ENCODE measurements at regions not wholly inside any gene's neighbourhood (a gene's known extent, or its start where the extent isn't known, plus 50 kb on each side); places are given as distances from the start of the nearest gene placed in this dataset.
"Not testable (repeated sequence)": the region's sequence is repeated elsewhere in the genome, so short reads cannot be mapped to it uniquely, and the experiment has no call there.

GRCh38 chr5:176140138-176140537, 98.1 kb upstream of the SIMC1 start:
- not testable (repeated sequence) for DNase-seq (ENCODE audit: low read depth in 2 of 2, low spot score in 1 of 2)

- no peak for DNase-seq (ENCODE audit: low read depth in 2 of 2, low spot score in 1 of 2)
Observed at GRCh38 chr5:176144508-176144907, 93.7 kb upstream of the SIMC1 start.

GRCh38 chr5:176149948-176150347, 88.3 kb upstream of the SIMC1 start:
- DNase-seq (ENCODE audit: low read depth in 2 of 2, low spot score in 1 of 2): not testable (repeated sequence)

- no peak for DNase-seq (ENCODE audit: low read depth in 2 of 2, low spot score in 1 of 2)
Observed at GRCh38 chr5:176151281-176151680, 86.9 kb upstream of the SIMC1 start.

GRCh38 chr5:176152191-176152929, 85.9 kb upstream of the SIMC1 start:
- DNase-seq (ENCODE audit: low read depth in 2 of 2, low spot score in 1 of 2): no peak

- no peak for DNase-seq (ENCODE audit: low read depth in 2 of 2, low spot score in 1 of 2)
Observed at GRCh38 chr5:176152930-176153311, 85.3 kb upstream of the SIMC1 start.

- no peak for DNase-seq (ENCODE audit: low read depth in 2 of 2, low spot score in 1 of 2)
Observed at GRCh38 chr5:176153741-176154140, 84.5 kb upstream of the SIMC1 start.

GRCh38 chr5:176154821-176155220, 83.4 kb upstream of the SIMC1 start:
- no peak for DNase-seq (ENCODE audit: low read depth in 2 of 2, low spot score in 1 of 2)

GRCh38 chr5:176155922-176156359, 82.3 kb upstream of the SIMC1 start:
- no peak for DNase-seq (ENCODE audit: low read depth in 2 of 2, low spot score in 1 of 2)

- DNase-seq (ENCODE audit: low read depth in 2 of 2, low spot score in 1 of 2): no peak
Observed at GRCh38 chr5:176157656-176158055, 80.6 kb upstream of the SIMC1 start.

- DNase-seq (ENCODE audit: low read depth in 2 of 2, low spot score in 1 of 2): no peak
Observed at GRCh38 chr5:176161431-176161830, 76.8 kb upstream of the SIMC1 start.

- DNase-seq (ENCODE audit: low read depth in 2 of 2, low spot score in 1 of 2): no peak
Observed at GRCh38 chr5:176162198-176162597, 76.0 kb upstream of the SIMC1 start.

GRCh38 chr5:176162888-176163287, 75.3 kb upstream of the SIMC1 start:
- DNase-seq (ENCODE audit: low read depth in 2 of 2, low spot score in 1 of 2): no peak

GRCh38 chr5:176166427-176166826, 71.8 kb upstream of the SIMC1 start:
- DNase-seq (ENCODE audit: low read depth in 2 of 2, low spot score in 1 of 2): no peak

- no peak for DNase-seq (ENCODE audit: low read depth in 2 of 2, low spot score in 1 of 2)
Observed at GRCh38 chr5:176167800-176168199, 70.4 kb upstream of the SIMC1 start.

- DNase-seq (ENCODE audit: low read depth in 2 of 2, low spot score in 1 of 2): no peak
Observed at GRCh38 chr5:176169393-176170063, 68.7 kb upstream of the SIMC1 start.

- no peak for DNase-seq (ENCODE audit: low read depth in 2 of 2, low spot score in 1 of 2)
Observed at GRCh38 chr5:176170084-176170483, 68.1 kb upstream of the SIMC1 start.

GRCh38 chr5:176171171-176171760, 67.0 kb upstream of the SIMC1 start:
- no peak for DNase-seq (ENCODE audit: low read depth in 2 of 2, low spot score in 1 of 2)

GRCh38 chr5:176172246-176172645, 66.0 kb upstream of the SIMC1 start:
- DNase-seq (ENCODE audit: low read depth in 2 of 2, low spot score in 1 of 2): no peak

GRCh38 chr5:176173647-176174046, 64.6 kb upstream of the SIMC1 start:
- DNase-seq (ENCODE audit: low read depth in 2 of 2, low spot score in 1 of 2): no peak

GRCh38 chr5:176174345-176175025, 63.7 kb upstream of the SIMC1 start:
- no peak for DNase-seq (ENCODE audit: low read depth in 2 of 2, low spot score in 1 of 2)
